Peyer's patch (tissue), 4 donors: ENCODE measurements at regions not wholly inside any gene's neighbourhood (a gene's known extent, or its start where the extent isn't known, plus 50 kb on each side); places are given as distances from the start of the nearest gene placed in this dataset.

ENCODE experiments used
- POLR2A ChIP-seq, 2 donors: fragments of 450-650 bp; IDR thresholded peaks; one replicate each; pipeline ENCODE4 v1.5.1; 2017; ENCODE audit warnings: antibody characterized with exemption in 2 of 2, mild to moderate bottlenecking in 2 of 2, moderate library complexity in 2 of 2
- TF ChIP-seq, protein P1 (sequence below), 6 experiments: fragments of 450-650 bp in 4 of 6; fragments of 200-600 bp in 2 of 6; sonication (generic) in 1 of 6; IDR thresholded peaks; one replicate each; pipeline ENCODE4 v1.5.1; 2017 to 2019; ENCODE audit warnings: antibody characterized with exemption in 6 of 6, mild to moderate bottlenecking in 3 of 6, moderate library complexity in 1 of 6

GRCh38 chr6:51552435-51552834, 535.0 kb downstream of the PKHD1 start:
- TF ChIP-seq, protein P1, sequence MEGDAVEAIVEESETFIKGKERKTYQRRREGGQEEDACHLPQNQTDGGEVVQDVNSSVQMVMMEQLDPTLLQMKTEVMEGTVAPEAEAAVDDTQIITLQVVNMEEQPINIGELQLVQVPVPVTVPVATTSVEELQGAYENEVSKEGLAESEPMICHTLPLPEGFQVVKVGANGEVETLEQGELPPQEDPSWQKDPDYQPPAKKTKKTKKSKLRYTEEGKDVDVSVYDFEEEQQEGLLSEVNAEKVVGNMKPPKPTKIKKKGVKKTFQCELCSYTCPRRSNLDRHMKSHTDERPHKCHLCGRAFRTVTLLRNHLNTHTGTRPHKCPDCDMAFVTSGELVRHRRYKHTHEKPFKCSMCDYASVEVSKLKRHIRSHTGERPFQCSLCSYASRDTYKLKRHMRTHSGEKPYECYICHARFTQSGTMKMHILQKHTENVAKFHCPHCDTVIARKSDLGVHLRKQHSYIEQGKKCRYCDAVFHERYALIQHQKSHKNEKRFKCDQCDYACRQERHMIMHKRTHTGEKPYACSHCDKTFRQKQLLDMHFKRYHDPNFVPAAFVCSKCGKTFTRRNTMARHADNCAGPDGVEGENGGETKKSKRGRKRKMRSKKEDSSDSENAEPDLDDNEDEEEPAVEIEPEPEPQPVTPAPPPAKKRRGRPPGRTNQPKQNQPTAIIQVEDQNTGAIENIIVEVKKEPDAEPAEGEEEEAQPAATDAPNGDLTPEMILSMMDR (IDR thresholded peaks at IDR 0.05): no peak
- TF ChIP-seq POLR2A (IDR thresholded peaks at IDR 0.05): no peak
